ENCODE measurements at regions not wholly inside any gene's neighbourhood (a gene's known extent, or its start where the extent isn't known, plus 50 kb on each side); places are given as distances from the start of the nearest gene placed in this dataset.

DNA sequence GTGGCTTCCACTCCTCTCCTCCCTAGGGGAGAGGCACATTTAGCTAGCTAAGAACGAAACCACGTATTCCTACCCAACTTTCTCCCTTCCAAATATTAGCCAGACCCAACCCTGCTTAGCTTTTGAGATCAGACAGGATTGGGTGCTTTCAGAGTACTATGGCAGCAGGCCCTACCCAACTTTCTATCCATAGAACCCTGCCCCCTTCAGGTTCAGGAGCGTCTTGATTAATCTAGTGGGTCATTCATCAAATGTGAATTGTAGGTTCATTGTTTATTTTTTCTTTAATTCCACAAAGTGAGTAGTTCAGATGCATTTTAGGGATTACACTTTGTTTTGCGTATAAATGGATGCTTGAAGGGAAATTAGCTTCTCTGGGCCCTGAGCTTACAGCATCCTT, 188.3 kb downstream of the MIB1 start:
- no peak for FAIRE-seq
- no peak for TF ChIP-seq ZNF746 (CRISPR knock-in tag; IDR thresholded peaks at IDR 0.05)
- TF ChIP-seq SAFB2 (CRISPR knock-in tag; IDR thresholded peaks at IDR 0.05; ENCODE audit: borderline replicate concordance, low read depth): no peak
- TF ChIP-seq, protein P1, sequence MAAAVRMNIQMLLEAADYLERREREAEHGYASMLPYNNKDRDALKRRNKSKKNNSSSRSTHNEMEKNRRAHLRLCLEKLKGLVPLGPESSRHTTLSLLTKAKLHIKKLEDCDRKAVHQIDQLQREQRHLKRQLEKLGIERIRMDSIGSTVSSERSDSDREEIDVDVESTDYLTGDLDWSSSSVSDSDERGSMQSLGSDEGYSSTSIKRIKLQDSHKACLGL (CRISPR knock-in tag; IDR thresholded peaks at IDR 0.05): no peak
- H3K4me3 ChIP-seq (replicated peaks in 1 of 3; ENCODE audit: insufficient read depth in 1 of 3, low read depth in 2 of 3, low read length in 3 of 3): no peak overlapping the region
- H3K36me3 ChIP-seq (replicated peaks in 1 of 2; ENCODE audit: control insufficient read depth in 1 of 2, insufficient read depth in 2 of 2, low read length in 2 of 2): no peaks in the 10 kb centered on the region
- no peak overlapping the region for H3K27ac ChIP-seq (ENCODE audit: extremely low read length, insufficient read depth, low read length)
- ChIA-PET CTCF (ENCODE audit: low intra/inter-chr PET ratio, low total read pairs) (no interaction called here), POLR2A (no interaction called here)
- no peaks in the 10 kb centered on the region for H3K9me3 ChIP-seq (ENCODE audit: low read length)
- H3K4me2 ChIP-seq (ENCODE audit: low read depth, low read length): no peak overlapping the region
- in situ Hi-C loops (cut with HindIII; ENCODE audit: extremely low pct_ligation_motif_present, low pct_unique_long_range_greater_than_20kb): no loop called here
- no TSS peak for BruUV-seq (replicated peaks)
- no peak for ATAC-seq
- H4K20me1 ChIP-seq (ENCODE audit: insufficient read depth, low read length): no peaks in the 10 kb centered on the region
- WGBS (ENCODE audit: low lambda C conversion rate): 33% methylated on average over 4 of the region's 4 CpGs
- H3K27me3 ChIP-seq (ENCODE audit: control insufficient read depth in 1 of 2, insufficient read depth in 2 of 2, low read length in 2 of 2): no peaks in the 10 kb centered on the region
- H2AFZ ChIP-seq (ENCODE audit: low read length): no peak overlapping the region
- no peak for DNase-seq (ENCODE audit: low spot score)
- intact Hi-C loops (cut with micrococcal nuclease; ENCODE audit: unreplicated experiment): no loop called here
- no peaks in the 10 kb centered on the region for H3K79me2 ChIP-seq (ENCODE audit: insufficient read depth, low read length)
- no peak overlapping the region for H3K9ac ChIP-seq (ENCODE audit: insufficient read depth, low read depth, low read length)
- H3K4me1 ChIP-seq (ENCODE audit: insufficient read depth, low read length): no peaks in the 10 kb centered on the region

- Histone ChIP-seq H3K4me2 (ENCODE audit: low read depth, low read length) (no peak overlapping the region), H3K4me3 (replicated peaks in 1 of 3; ENCODE audit: insufficient read depth in 1 of 3, low read depth in 2 of 3, low read length in 3 of 3) (no peak overlapping the region), H3K79me2 (ENCODE audit: insufficient read depth, low read length) (no peaks in the 10 kb centered on the region), H3K36me3 (replicated peaks in 1 of 2; ENCODE audit: control insufficient read depth in 1 of 2, insufficient read depth in 2 of 2, low read length in 2 of 2) (no peaks in the 10 kb centered on the region), H3K27me3 (ENCODE audit: control insufficient read depth in 1 of 2, insufficient read depth in 2 of 2, low read length in 2 of 2) (no peaks in the 10 kb centered on the region), H3K4me1 (ENCODE audit: insufficient read depth, low read length) (no peaks in the 10 kb centered on the region), H2AFZ (ENCODE audit: low read length) (no peak overlapping the region), H3K27ac (ENCODE audit: extremely low read length, insufficient read depth, low read length) (no peak overlapping the region), H3K9ac (ENCODE audit: insufficient read depth, low read depth, low read length) (no peak overlapping the region), H3K9me3 (ENCODE audit: low read length) (no peaks in the 10 kb centered on the region), H4K20me1 (ENCODE audit: insufficient read depth, low read length) (no peaks in the 10 kb centered on the region)
- BruUV-seq (replicated peaks): no TSS peak
- in situ Hi-C loops (cut with HindIII; ENCODE audit: extremely low pct_ligation_motif_present, low pct_unique_long_range_greater_than_20kb) (no loop called here), intact Hi-C loops (cut with micrococcal nuclease; ENCODE audit: unreplicated experiment) (no loop called here)
- TF ChIP-seq ZNF569 (CRISPR knock-in tag; IDR thresholded peaks at IDR 0.05; ENCODE audit: borderline replicate concordance) (no peak), TBL1XR1 (IDR thresholded peaks at IDR 0.05; ENCODE audit: borderline replicate concordance, low read length, partially characterized antibody) (no peak)
- FAIRE-seq (no peak), DNase-seq (ENCODE audit: low spot score) (no peak), ATAC-seq (no peak)
- ChIA-PET CTCF (ENCODE audit: low intra/inter-chr PET ratio, low total read pairs) (no interaction called here), POLR2A (no interaction called here)
- WGBS (ENCODE audit: low lambda C conversion rate): 43% methylated on average over 6 of the region's 6 CpGs
These were observed 189.6 kb downstream of the MIB1 start for GRCh38 chr18:21930177-21930576.
